ENCODE measurements at regions not wholly inside any gene's neighbourhood (a gene's known extent, or its start where the extent isn't known, plus 50 kb on each side); places are given as distances from the start of the nearest gene placed in this dataset.

- TF ChIP-seq HOXB5 (CRISPR knock-in tag; IDR thresholded peaks at IDR 0.05) (no peak), TP53 (CRISPR knock-in tag; IDR thresholded peaks at IDR 0.05) (no peak)
Measured at GRCh38 chr10:9681655-9682054, 1336.0 kb upstream of the CELF2 start (continued).

DNA sequence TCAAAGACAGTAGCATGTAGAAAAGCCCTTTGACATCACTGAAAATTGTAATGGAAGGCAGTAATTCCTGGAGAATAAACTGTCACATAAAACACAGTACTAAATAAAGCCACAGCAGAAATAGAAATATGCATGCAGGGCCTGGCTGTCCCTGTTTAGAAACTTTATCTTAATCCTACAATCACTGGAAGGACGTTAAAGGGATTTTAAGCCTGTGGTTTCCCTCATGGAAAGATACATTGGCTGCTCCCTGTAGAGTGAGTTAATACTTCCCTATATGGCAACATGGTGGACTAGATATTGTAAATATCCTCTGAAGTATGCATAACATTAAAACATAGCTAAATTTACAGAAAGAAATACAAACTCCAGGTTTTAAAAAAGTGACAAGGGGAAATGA, 1334.9 kb upstream of the CELF2 start:
- TF ChIP-seq CHD4 (IDR thresholded peaks at IDR 0.05; ENCODE audit: borderline replicate concordance), result no peak
- no peak for TF ChIP-seq BCL3 (IDR thresholded peaks at IDR 0.05)
- no peak for TF ChIP-seq RARB (CRISPR knock-in tag; IDR thresholded peaks at IDR 0.05)
- TF ChIP-seq NFE2L2 (conservative IDR thresholded peaks at IDR 0.05; ENCODE audit: low read length), result no peak
- no peak for TF ChIP-seq JUN (IDR thresholded peaks at IDR 0.05)
- TF ChIP-seq, protein P1, sequence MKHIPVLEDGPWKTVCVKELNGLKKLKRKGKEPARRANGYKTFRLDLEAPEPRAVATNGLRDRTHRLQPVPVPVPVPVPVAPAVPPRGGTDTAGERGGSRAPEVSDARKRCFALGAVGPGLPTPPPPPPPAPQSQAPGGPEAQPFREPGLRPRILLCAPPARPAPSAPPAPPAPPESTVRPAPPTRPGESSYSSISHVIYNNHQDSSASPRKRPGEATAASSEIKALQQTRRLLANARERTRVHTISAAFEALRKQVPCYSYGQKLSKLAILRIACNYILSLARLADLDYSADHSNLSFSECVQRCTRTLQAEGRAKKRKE (CRISPR knock-in tag; IDR thresholded peaks at IDR 0.05; ENCODE audit: low read depth), result no peak
- no peak for TF ChIP-seq CBX8 (IDR thresholded peaks at IDR 0.05)
- no peak for FAIRE-seq

DNA sequence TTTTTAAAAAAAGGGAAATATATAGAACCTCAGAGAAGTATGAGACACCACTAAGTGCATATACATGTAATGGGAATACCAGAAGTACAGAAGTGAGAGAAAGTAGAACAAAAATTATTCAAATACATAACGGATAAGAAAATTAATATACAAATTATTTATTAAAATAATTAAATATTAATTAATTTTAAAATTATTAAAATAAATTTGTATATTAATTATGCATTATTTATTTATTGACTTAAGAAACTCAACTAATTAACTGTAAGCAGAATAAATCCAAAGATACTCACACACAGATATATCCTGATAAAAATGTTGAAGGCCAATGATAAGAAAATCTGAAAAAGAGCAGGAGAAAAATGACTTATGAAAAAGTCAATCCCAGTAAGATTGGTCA, 1333.5 kb upstream of the CELF2 start:
- H3K4me3 ChIP-seq, result no peak overlapping the region
- WGBS (ENCODE audit: missing lambda C conversion rate), result 4% methylated on average over 1 of the region's 1 CpG
- ChIA-PET CTCF (no interaction called here), POLR2A (no interaction called here)
- H3K4me2 ChIP-seq, result no peak overlapping the region
- FAIRE-seq (no peak), ATAC-seq (no peak), DNase-seq (ENCODE audit: low read depth in 1 of 2, low spot score in 1 of 2) (no peak)
- TF ChIP-seq SMC3 (IDR thresholded peaks at IDR 0.05) (no peak), MAZ (IDR thresholded peaks at IDR 0.05; ENCODE audit: borderline replicate concordance, low read depth, low read length) (no peak), POLR2A (IDR thresholded peaks at IDR 0.05; ENCODE audit: low read length) (no peak), ZNF302 (CRISPR knock-in tag; IDR thresholded peaks at IDR 0.05) (no peak), HOXA7 (CRISPR knock-in tag; IDR thresholded peaks at IDR 0.05) (no peak), FOSL2 (IDR thresholded peaks at IDR 0.05) (no peak), FOSL2 (CRISPR knock-in tag; IDR thresholded peaks at IDR 0.05) (no peak), MAFK (IDR thresholded peaks at IDR 0.05; ENCODE audit: partially characterized antibody) (no peak), CHD2 (IDR thresholded peaks at IDR 0.05; ENCODE audit: low read length, partially characterized antibody) (no peak)
- TF ChIP-seq, protein P2, sequence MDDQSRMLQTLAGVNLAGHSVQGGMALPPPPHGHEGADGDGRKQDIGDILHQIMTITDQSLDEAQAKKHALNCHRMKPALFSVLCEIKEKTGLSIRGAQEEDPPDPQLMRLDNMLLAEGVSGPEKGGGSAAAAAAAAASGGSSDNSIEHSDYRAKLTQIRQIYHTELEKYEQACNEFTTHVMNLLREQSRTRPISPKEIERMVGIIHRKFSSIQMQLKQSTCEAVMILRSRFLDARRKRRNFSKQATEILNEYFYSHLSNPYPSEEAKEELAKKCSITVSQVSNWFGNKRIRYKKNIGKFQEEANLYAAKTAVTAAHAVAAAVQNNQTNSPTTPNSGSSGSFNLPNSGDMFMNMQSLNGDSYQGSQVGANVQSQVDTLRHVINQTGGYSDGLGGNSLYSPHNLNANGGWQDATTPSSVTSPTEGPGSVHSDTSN (IDR thresholded peaks at IDR 0.05), result no peak
- TF ChIP-seq, protein P3, sequence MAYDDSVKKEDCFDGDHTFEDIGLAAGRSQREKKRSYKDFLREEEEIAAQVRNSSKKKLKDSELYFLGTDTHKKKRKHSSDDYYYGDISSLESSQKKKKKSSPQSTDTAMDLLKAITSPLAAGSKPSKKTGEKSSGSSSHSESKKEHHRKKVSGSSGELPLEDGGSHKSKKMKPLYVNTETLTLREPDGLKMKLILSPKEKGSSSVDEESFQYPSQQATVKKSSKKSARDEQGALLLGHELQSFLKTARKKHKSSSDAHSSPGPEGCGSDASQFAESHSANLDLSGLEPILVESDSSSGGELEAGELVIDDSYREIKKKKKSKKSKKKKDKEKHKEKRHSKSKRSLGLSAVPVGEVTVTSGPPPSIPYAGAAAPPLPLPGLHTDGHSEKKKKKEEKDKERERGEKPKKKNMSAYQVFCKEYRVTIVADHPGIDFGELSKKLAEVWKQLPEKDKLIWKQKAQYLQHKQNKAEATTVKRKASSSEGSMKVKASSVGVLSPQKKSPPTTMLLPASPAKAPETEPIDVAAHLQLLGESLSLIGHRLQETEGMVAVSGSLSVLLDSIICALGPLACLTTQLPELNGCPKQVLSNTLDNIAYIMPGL (CRISPR knock-in tag; IDR thresholded peaks at IDR 0.05; ENCODE audit: borderline replicate concordance), result no peak
- H3K9me3 ChIP-seq, result no peaks in the 10 kb centered on the region; the same call in 2 of the 3 replicates
- H3K27ac ChIP-seq, result no peak overlapping the region
- no peaks in the 10 kb centered on the region for H3K4me1 ChIP-seq

More for the DNA sequence above, 1334.9 kb upstream of the CELF2 start:
- no peak for ATAC-seq
- ChIA-PET POLR2A (no interaction called here), CTCF (no interaction called here)
- no peak overlapping the region for H3K4me3 ChIP-seq
- H3K4me2 ChIP-seq, result no peak overlapping the region
- H3K4me1 ChIP-seq, result no peaks in the 10 kb centered on the region
- 0% methylated on average over 1 of the region's 1 CpG for WGBS (ENCODE audit: missing lambda C conversion rate)
- DNase-seq (ENCODE audit: low read depth in 1 of 2, low spot score in 1 of 2), result no peak
- H3K27ac ChIP-seq, result no peak overlapping the region
- no peaks in the 10 kb centered on the region; the same call in 2 of the 3 replicates for H3K9me3 ChIP-seq

- POLR2A ChIA-PET, result no interaction called here
- Histone ChIP-seq H3K27ac (no peak overlapping the region), H3K4me2 (no peak overlapping the region), H3K4me1 (no peaks in the 10 kb centered on the region), H3K9me3 (no peaks in the 10 kb centered on the region; the same call in 2 of the 3 replicates), H3K4me3 (no peak overlapping the region)
- DNase-seq (ENCODE audit: low read depth in 1 of 2, low spot score in 1 of 2) (no peak), ATAC-seq (no peak), FAIRE-seq (no peak)
- CTCF ChIA-PET, result no interaction called here
- TF ChIP-seq MAZ (IDR thresholded peaks at IDR 0.05; ENCODE audit: borderline replicate concordance, low read depth, low read length) (no peak), BHLHE40 (IDR thresholded peaks at IDR 0.05; ENCODE audit: low read depth, low read length) (no peak), MAFK (IDR thresholded peaks at IDR 0.05; ENCODE audit: partially characterized antibody) (peak; percentile 84)
- TF ChIP-seq, protein P4, sequence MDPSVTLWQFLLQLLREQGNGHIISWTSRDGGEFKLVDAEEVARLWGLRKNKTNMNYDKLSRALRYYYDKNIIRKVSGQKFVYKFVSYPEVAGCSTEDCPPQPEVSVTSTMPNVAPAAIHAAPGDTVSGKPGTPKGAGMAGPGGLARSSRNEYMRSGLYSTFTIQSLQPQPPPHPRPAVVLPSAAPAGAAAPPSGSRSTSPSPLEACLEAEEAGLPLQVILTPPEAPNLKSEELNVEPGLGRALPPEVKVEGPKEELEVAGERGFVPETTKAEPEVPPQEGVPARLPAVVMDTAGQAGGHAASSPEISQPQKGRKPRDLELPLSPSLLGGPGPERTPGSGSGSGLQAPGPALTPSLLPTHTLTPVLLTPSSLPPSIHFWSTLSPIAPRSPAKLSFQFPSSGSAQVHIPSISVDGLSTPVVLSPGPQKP (IDR thresholded peaks at IDR 0.05; ENCODE audit: low read depth, low read length), result no peak
Measured at GRCh38 chr10:9685596-9685995, 1332.1 kb upstream of the CELF2 start.
